ENCODE measurements at regions not wholly inside any gene's neighbourhood (a gene's known extent, or its start where the extent isn't known, plus 50 kb on each side); places are given as distances from the start of the nearest gene placed in this dataset.

DNA sequence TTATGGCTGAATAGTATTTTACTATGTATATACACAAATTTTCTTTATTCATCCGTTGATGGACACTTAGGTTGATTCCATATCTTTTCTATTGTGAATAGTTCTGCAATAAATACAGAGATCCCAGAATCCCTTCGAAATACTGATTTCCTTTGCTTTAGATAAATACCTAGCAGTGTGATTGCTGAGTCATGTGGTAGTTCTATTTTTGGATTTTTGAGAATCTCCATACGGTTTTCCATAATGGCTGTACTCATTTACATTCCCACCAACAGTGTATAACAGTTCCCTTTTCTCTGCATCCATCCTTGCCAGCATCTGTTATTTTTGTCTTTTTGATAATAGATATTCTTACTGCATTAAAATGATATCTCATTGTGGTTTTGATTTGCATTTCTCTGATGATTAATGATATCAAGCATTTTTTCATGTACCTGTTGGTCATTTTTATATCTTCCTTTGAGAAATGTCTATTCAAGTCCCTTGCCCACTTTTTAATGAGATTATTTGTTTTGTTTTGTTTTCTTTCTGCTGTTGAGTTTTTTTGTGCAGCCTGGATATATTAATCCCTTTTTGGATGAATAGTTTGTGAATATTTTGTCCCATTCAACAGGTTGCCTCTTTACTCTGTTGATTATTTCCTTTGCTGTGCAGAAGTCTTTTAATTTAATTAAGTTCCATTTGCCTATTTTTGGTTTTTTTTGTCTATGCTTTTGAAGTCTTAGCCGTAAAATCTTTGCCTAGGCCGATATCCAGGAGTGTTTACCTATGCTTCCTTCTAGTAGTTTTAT, 466.7 kb upstream of the TENM3 start:
- no peaks in the 10 kb centered on the region for H3K27me3 ChIP-seq (replicated peaks in 1 of 2; ENCODE audit: control insufficient read depth in 2 of 2, insufficient read depth in 2 of 2, low read length in 1 of 2)
- no peak overlapping the region for H3K9ac ChIP-seq (ENCODE audit: control insufficient read depth, insufficient read depth, low read length)
- 12% methylated on average over 5 of the region's 5 CpGs for WGBS (ENCODE audit: insufficient coverage, insufficient replicate concordance, low lambda C conversion rate, missing lambda C conversion rate)
- FAIRE-seq: no peak
- no TSS peak for BruUV-seq (replicated peaks)
- POLR2A ChIA-PET: no interaction called here
- no peaks in the 10 kb centered on the region for H3K36me3 ChIP-seq (ENCODE audit: control insufficient read depth in 2 of 2, insufficient read depth in 2 of 2, low read length in 1 of 2)
- no peak for ATAC-seq
- H3K4me1 ChIP-seq (ENCODE audit: control insufficient read depth, insufficient read depth, low read length): no peaks in the 10 kb centered on the region
- intact Hi-C loops (cut with micrococcal nuclease; ENCODE audit: unreplicated experiment): no loop called here
- no peaks in the 10 kb centered on the region for H3K79me2 ChIP-seq (ENCODE audit: control insufficient read depth, insufficient read depth, low read length)
- in situ Hi-C loops (cut with MboI): no loop called here
- RAD21 ChIA-PET (ENCODE audit: unreplicated experiment): no interaction called here
- no peak overlapping the region for H2AFZ ChIP-seq (ENCODE audit: control insufficient read depth, low read depth, low read length)
- H3K4me3 ChIP-seq: no peak overlapping the region
- H4K20me1 ChIP-seq (ENCODE audit: control insufficient read depth, insufficient read depth): no peaks in the 10 kb centered on the region
- CTCF ChIA-PET: no interaction called here
- DNase-seq (ENCODE audit: low read depth, low spot score): no peak
- TF ChIP-seq CREM (IDR thresholded peaks at IDR 0.05; ENCODE audit: low read depth): no peak
- TF ChIP-seq SIN3A (IDR thresholded peaks at IDR 0.05; ENCODE audit: low read depth, low read length): no peak
- no peak for TF ChIP-seq GABPA (IDR thresholded peaks at IDR 0.05; ENCODE audit: low read depth)
- no peak for TF ChIP-seq ZNF274 (IDR thresholded peaks at IDR 0.05; ENCODE audit: insufficient read depth, insufficient read length)
- no peak for TF ChIP-seq GATAD2B (conservative IDR thresholded peaks at IDR 0.05; ENCODE audit: low read depth)
- no peak for TF ChIP-seq FOXK2 (IDR thresholded peaks at IDR 0.05)
- TF ChIP-seq SP1 (IDR thresholded peaks at IDR 0.05; ENCODE audit: low read depth, low read length): no peak
- TF ChIP-seq POLR2AphosphoS5 (IDR thresholded peaks at IDR 0.05; ENCODE audit: low read length): no peak
- no peak for TF ChIP-seq MTA2 (IDR thresholded peaks at IDR 0.05; ENCODE audit: low read depth)
- TF ChIP-seq SIX5 (IDR thresholded peaks at IDR 0.05; ENCODE audit: low read depth, low read length, severe bottlenecking): no peak
- TF ChIP-seq SUZ12 (IDR thresholded peaks at IDR 0.05; ENCODE audit: unreplicated experiment): no peak
- TF ChIP-seq SMAD5 (IDR thresholded peaks at IDR 0.05; ENCODE audit: low read depth): no peak
- TF ChIP-seq, protein P1, sequence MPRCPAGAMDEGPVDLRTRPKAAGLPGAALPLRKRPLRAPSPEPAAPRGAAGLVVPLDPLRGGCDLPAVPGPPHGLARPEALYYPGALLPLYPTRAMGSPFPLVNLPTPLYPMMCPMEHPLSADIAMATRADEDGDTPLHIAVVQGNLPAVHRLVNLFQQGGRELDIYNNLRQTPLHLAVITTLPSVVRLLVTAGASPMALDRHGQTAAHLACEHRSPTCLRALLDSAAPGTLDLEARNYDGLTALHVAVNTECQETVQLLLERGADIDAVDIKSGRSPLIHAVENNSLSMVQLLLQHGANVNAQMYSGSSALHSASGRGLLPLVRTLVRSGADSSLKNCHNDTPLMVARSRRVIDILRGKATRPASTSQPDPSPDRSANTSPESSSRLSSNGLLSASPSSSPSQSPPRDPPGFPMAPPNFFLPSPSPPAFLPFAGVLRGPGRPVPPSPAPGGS (IDR thresholded peaks at IDR 0.05; ENCODE audit: borderline replicate concordance, insufficient read depth, low read depth, low read length, poor library complexity, severe bottlenecking): no peak
- TF ChIP-seq CREB1 (IDR thresholded peaks at IDR 0.05; ENCODE audit: low read depth): no peak
- no peaks in the 10 kb centered on the region for H3K9me3 ChIP-seq (replicated peaks; ENCODE audit: control insufficient read depth, insufficient read depth, low read length)
- no peak overlapping the region for H3K4me2 ChIP-seq (ENCODE audit: control insufficient read depth, insufficient read depth)
- H3K27ac ChIP-seq (ENCODE audit: control insufficient read depth, insufficient read depth): no peak overlapping the region
- SMC1A ChIA-PET (ENCODE audit: uncharacterized antibody, unreplicated experiment): no interaction called here

All from GM12878 (cell line).